Activated CD4-positive, alpha-beta T cell treated with anti-CD3 and anti-CD28 coated beads for 4 hours (primary cell): ENCODE measurements at regions not wholly inside any gene's neighbourhood (a gene's known extent, or its start where the extent isn't known, plus 50 kb on each side); places are given as distances from the start of the nearest gene placed in this dataset.
"Not testable (repeated sequence)": the region's sequence is repeated elsewhere in the genome, so short reads cannot be mapped to it uniquely, and the experiment has no call there.

Experiments used
- DNase-seq, 2 donors: peaks; one replicate each; pipeline ENCODE4 v3.0.0-alpha.2; 2020

GRCh38 chr9:109981091-109981490 lies 201.1 kb downstream of the PALM2AKAP2 start:
- no peak for DNase-seq

GRCh38 chr9:109986521-109986991 lies 206.6 kb downstream of the PALM2AKAP2 start:
- DNase-seq: no peak

GRCh38 chr9:109989296-109989695 lies 209.3 kb downstream of the PALM2AKAP2 start:
- DNase-seq: no peak

GRCh38 chr9:109990541-109990940 lies 210.5 kb downstream of the PALM2AKAP2 start:
- no peak for DNase-seq

GRCh38 chr9:109992293-109992692 lies 212.3 kb downstream of the PALM2AKAP2 start:
- no peak for DNase-seq

- no peak for DNase-seq
Observed at GRCh38 chr9:109993250-109993978, 213.4 kb downstream of the PALM2AKAP2 start.

- DNase-seq: no peak
Observed at GRCh38 chr9:109994141-109994540, 213.8 kb downstream of the C9orf152 start.

- DNase-seq: no peak
Observed at GRCh38 chr9:109996936-109997580, 210.9 kb downstream of the C9orf152 start.

- DNase-seq: no peak
Observed at GRCh38 chr9:109997682-109998081, 210.3 kb downstream of the C9orf152 start.

- DNase-seq: peak in 1 of 2 donors; percentile 3
Observed at GRCh38 chr9:110005521-110005920, 202.4 kb downstream of the C9orf152 start.

GRCh38 chr9:110006657-110007056 lies 201.3 kb downstream of the C9orf152 start:
- no peak for DNase-seq

- DNase-seq: no peak
Observed at GRCh38 chr9:110007477-110008270, 200.3 kb downstream of the C9orf152 start.

- DNase-seq: no peak
Observed at GRCh38 chr9:110008663-110009062, 199.3 kb downstream of the C9orf152 start.

- DNase-seq: no peak
Observed at GRCh38 chr9:110011628-110012320, 196.2 kb downstream of the C9orf152 start.

- DNase-seq: no peak
Observed at GRCh38 chr9:110013064-110013463, 194.9 kb downstream of the C9orf152 start.

- peak; percentile 3 to 15 for DNase-seq
Observed at GRCh38 chr9:110015759-110016158, 192.2 kb downstream of the C9orf152 start.

- no peak for DNase-seq
Observed at GRCh38 chr9:110016340-110016739, 191.6 kb downstream of the C9orf152 start.

- not testable (repeated sequence) for DNase-seq
Observed at GRCh38 chr9:110020216-110020615, 187.7 kb downstream of the C9orf152 start.

GRCh38 chr9:110021891-110022290 lies 186.1 kb downstream of the C9orf152 start:
- DNase-seq: no peak

- DNase-seq: not testable (repeated sequence)
Observed at GRCh38 chr9:110023221-110023620, 184.7 kb downstream of the C9orf152 start.

GRCh38 chr9:110025551-110026170 lies 182.3 kb downstream of the C9orf152 start:
- DNase-seq: no peak

GRCh38 chr9:110027671-110028081 lies 180.3 kb downstream of the C9orf152 start:
- no peak for DNase-seq
